ENCODE measurements at regions not wholly inside any gene's neighbourhood (a gene's known extent, or its start where the extent isn't known, plus 50 kb on each side); places are given as distances from the start of the nearest gene placed in this dataset.
"Not testable (repeated sequence)": the region's sequence is repeated elsewhere in the genome, so short reads cannot be mapped to it uniquely, and the experiment has no call there.

GRCh38 chr5:63194126-63194525 is 615.5 kb downstream of the LRRC70 start:
- no peak overlapping the region for H3K4me3 ChIP-seq (ENCODE audit: low read depth, low read length)
- no peaks in the 10 kb centered on the region for H3K9me3 ChIP-seq
- H3K36me3 ChIP-seq = no peaks in the 10 kb centered on the region
- H3K27me3 ChIP-seq = no peaks in the 10 kb centered on the region
- H3K4me1 ChIP-seq = no peaks in the 10 kb centered on the region
- DNase-seq = no peak
- TF ChIP-seq CTCF (IDR thresholded peaks at IDR 0.05; ENCODE audit: low read depth, low read length) = no peak

GRCh38 chr5:63180190-63180589 is 601.6 kb downstream of the LRRC70 start:
- H3K4me3 ChIP-seq (ENCODE audit: low read depth, low read length); DNase-seq; H3K36me3 ChIP-seq; H3K27me3 ChIP-seq; H3K9me3 ChIP-seq; H3K4me1 ChIP-seq: not testable (repeated sequence)

GRCh38 chr5:63175850-63176249 is 597.2 kb downstream of the LRRC70 start:
- no peaks in the 10 kb centered on the region for H3K27me3 ChIP-seq
- H3K36me3 ChIP-seq = no peaks in the 10 kb centered on the region
- no peak for DNase-seq
- H3K9me3 ChIP-seq = no peaks in the 10 kb centered on the region
- no peak for TF ChIP-seq CTCF (IDR thresholded peaks at IDR 0.05; ENCODE audit: low read depth, low read length)
- H3K4me3 ChIP-seq (ENCODE audit: low read depth, low read length) = no peak overlapping the region
- no peaks in the 10 kb centered on the region for H3K4me1 ChIP-seq

DNA sequence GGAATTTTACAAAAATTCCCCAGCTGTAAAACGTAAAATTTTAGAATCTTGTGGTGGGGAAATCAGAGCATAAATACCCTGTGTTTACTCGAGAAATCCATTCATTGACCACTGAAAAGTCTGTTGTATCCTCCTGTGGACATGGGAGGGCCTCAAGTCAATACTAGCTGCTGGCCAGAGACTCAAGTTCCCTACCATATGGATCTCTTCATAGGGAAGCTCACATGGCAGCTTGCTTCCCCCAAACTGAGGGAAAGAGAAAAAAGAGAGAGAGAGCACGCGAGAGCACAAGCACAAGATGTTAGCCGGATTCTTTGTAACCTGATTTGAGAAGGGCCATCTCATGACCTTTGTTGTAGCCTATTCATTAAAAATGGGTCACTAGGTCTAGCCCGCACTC is 591.9 kb downstream of the LRRC70 start:
- no peak for TF ChIP-seq CTCF (IDR thresholded peaks at IDR 0.05; ENCODE audit: low read depth, low read length)
- Histone ChIP-seq H3K9me3 (no peaks in the 10 kb centered on the region), H3K36me3 (no peaks in the 10 kb centered on the region), H3K4me3 (ENCODE audit: low read depth, low read length) (no peak overlapping the region), H3K27me3 (no peaks in the 10 kb centered on the region), H3K4me1 (no peaks in the 10 kb centered on the region)
- DNase-seq = no peak

- no peak overlapping the region for H3K4me3 ChIP-seq (ENCODE audit: low read depth, low read length)
- DNase-seq = no peak
- no peaks in the 10 kb centered on the region for H3K4me1 ChIP-seq
- no peaks in the 10 kb centered on the region for H3K9me3 ChIP-seq
- no peak for TF ChIP-seq CTCF (IDR thresholded peaks at IDR 0.05; ENCODE audit: low read depth, low read length)
- H3K27me3 ChIP-seq = no peaks in the 10 kb centered on the region
- no peaks in the 10 kb centered on the region for H3K36me3 ChIP-seq
These were observed 586.4 kb downstream of the LRRC70 start for GRCh38 chr5:63164838-63165535.

DNA sequence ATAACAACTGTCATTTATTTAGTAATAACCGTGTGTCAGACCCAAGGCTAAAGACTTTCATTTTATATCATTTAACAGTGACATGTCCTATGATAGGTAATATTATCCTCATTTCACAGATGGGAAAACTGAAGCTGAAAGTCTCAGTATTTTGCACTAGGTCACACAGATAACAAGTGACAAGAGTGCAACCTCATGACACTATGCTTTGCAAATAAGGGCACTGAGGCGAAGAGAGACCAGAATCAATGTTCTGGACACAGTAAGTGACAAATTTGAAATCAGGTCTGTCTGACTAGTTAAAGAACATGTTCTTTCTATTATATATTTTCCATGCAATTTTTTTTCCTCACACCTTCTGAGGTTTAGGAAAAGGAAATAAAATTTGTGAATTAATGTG is 585.7 kb downstream of the LRRC70 start:
- H3K36me3 ChIP-seq = no peaks in the 10 kb centered on the region
- TF ChIP-seq CTCF (IDR thresholded peaks at IDR 0.05; ENCODE audit: low read depth, low read length) = no peak
- no peak for DNase-seq
- H3K27me3 ChIP-seq = no peaks in the 10 kb centered on the region
- no peak overlapping the region for H3K4me3 ChIP-seq (ENCODE audit: low read depth, low read length)
- H3K4me1 ChIP-seq = no peaks in the 10 kb centered on the region
- no peaks in the 10 kb centered on the region for H3K9me3 ChIP-seq

- no peak overlapping the region for H3K4me3 ChIP-seq (ENCODE audit: low read depth, low read length)
- DNase-seq = no peak
- no peaks in the 10 kb centered on the region for H3K4me1 ChIP-seq
- no peaks in the 10 kb centered on the region for H3K27me3 ChIP-seq
- no peaks in the 10 kb centered on the region for H3K9me3 ChIP-seq
- H3K36me3 ChIP-seq = no peaks in the 10 kb centered on the region
- TF ChIP-seq CTCF (IDR thresholded peaks at IDR 0.05; ENCODE audit: low read depth, low read length) = no peak
These were observed 576.7 kb downstream of the LRRC70 start for GRCh38 chr5:63155310-63155631.

Data from BE2C (cell line).